Bone marrow (tissue), 2 donors: ENCODE measurements at regions not wholly inside any gene's neighbourhood (a gene's known extent, or its start where the extent isn't known, plus 50 kb on each side); places are given as distances from the start of the nearest gene placed in this dataset.

Experiments
- DNase-seq, 2 donors: peaks; one replicate each; lab custom pipeline; 2025; lab: John Stamatoyannopoulos, UW

DNA sequence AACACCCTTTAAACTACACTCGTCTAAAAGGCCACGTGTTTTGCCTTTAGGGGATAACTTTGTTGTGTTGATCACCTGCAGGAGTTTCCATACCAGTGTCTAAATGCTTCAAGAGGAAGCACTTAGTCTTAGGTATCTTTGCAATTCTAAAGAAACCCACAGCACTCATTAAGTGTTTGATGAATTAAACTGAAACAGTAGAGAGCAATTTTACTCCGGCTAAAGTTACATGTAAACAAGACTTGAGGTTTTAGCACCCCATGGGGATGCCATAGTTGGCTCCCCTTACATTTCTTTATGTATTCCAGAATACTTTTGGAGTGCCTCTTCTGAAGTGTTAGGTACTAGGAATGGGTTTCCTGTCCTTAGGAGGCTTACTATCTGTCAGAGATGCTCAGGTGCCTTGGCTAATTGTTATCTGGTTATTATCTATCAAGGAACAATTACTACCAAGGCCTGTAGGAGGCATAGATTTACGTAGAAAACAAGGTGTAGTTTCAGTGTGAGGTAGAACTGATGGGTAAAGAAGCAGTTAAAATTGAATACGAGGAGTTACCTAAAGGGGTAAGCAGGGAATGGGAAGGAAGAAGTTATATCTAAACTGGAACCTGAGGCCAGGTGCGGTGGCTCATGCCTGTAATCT lies 176.8 kb upstream of the SAMSN1 start:
- no peak for DNase-seq

- DNase-seq: no peak
Observed at GRCh38 chr21:14720237-14720636, 174.1 kb upstream of the SAMSN1 start.

DNA sequence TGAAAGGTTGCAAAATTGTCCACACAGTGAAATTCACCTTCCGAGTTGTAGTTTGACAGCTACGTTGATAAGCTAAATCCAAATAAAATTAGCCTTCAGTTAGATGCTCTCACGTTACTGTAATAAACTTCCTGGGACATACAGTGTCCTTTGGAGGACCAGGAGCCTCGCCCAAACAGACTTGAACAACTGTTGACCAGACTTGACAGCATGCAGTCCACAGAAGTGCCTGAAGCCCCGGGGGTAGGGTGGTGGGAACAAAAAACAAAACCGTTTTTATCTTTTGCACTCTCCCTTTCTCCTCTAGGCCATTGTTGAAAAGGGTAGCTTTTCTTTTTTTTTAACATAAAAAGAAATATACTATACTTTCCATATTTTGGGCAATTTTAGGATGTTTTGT lies 172.8 kb upstream of the SAMSN1 start:
- no peak for DNase-seq

DNA sequence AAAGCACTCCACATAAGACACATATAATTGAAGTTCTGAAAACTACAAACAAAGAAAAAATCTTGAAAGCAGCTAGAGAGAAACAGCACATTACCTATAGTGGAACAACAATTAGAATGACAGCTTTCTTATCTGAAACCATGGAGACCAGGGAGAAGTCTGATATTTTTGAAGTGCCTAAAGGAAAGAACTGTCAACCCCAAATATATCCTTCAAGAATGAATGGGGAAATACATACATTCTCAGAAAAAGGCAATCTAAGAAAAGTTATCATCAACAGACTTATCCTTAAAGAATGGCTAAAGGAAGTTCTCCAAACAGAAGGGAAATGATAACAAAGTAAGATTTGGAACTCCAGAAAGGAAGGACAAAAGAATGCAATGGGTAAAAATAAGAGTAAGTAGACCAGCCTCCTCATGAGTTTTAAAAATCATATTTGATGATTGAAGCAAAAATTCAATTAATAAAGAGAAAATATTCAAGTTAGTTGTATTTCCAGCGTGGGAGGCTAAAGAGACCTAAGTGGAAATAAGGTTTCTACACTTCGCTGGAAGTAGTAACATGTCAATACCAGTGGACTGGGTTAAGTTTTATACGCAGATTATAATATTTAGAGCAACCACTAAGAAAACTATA lies 170.8 kb upstream of the SAMSN1 start:
- DNase-seq: no peak

DNA sequence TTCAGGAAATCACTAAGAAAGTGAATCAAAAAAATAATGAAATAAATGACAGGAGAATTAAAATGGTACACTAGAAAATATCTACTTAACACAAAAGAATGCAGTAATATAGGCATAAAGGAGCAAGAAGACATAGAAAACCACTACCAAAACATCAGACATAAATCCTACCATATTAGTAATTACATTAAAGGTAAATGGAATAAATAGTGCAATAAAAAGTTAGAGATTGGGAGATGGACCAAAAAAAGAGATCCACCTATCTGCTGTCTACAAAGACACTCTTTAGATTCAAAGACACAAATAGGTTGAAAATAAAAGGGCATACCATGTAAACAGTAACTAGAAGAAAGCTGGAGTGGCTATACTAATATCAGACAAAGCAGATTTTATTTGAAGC lies 167.0 kb upstream of the SAMSN1 start:
- DNase-seq: no peak

- no peak for DNase-seq
Observed at GRCh38 chr21:14712121-14712715, 166.1 kb upstream of the SAMSN1 start.

- no peak for DNase-seq
Observed at GRCh38 chr21:14711287-14711686, 165.2 kb upstream of the SAMSN1 start.

- DNase-seq: no peak
Observed at GRCh38 chr21:14707511-14708020, 161.5 kb upstream of the SAMSN1 start.

DNA sequence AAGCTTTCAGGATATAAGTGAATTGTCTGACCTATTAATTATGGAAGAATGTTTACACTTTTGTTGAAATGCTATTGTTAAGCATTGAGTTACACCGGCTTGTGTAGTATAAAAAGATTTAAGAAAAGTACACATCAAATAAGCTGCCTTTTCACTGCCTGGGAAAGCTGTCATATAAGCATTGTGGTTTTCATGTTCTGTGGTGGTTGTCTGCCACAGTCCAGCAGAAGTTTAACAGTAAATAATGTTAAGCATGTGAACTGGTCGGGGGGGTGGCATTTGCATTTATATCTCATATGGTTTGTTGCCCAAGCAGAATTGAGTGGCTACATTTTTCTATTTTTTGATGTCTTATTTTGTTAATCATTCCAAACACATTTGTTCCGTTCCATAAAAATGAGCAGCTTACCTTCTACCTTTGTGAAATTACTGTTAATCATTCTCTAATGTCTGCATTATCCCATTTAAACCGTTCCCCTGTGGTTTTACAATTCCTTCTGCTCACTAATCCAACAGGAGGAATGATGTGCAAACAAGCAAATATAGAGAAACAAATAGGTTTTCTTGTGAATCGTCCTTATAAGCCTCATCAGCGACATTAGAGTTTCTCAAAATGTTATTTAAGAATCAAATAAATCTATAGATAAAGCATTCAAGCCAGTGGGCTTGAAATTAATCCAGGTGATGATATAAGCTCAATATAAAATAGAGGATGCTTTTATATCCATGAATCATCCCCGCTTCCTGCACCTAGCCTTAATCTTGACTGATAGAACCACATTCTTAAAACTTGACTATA lies 160.8 kb upstream of the SAMSN1 start:
- DNase-seq: no peak

GRCh38 chr21:14699433-14700407 lies 153.6 kb upstream of the SAMSN1 start:
- no peak for DNase-seq

- DNase-seq: no peak
Observed at GRCh38 chr21:14697769-14698168, 151.7 kb upstream of the SAMSN1 start.

DNA sequence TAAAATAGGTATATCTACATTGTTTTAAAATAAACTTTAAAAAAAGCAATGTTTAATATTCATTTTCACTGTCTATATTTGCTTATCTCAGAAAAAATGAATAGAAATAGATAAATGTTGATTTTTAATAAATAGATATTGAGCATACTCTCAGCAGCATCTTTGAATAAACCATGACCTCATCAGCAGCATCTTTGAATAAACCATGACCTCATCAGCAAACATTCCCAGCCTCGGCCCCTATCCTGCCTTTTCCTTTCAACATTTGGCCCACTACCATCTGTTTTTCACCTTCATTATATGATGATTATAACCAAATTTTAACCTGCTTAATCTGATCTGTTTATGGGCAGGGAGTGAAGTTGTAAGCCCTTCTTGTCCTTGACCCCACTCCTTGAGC lies 148.7 kb upstream of the SAMSN1 start:
- no peak for DNase-seq

GRCh38 chr21:14693997-14694396 lies 147.9 kb upstream of the SAMSN1 start:
- no peak for DNase-seq

- no peak for DNase-seq
Observed at GRCh38 chr21:14691914-14692313, 145.8 kb upstream of the SAMSN1 start.

GRCh38 chr21:14690886-14691285 lies 144.8 kb upstream of the SAMSN1 start:
- DNase-seq: peak in 1 of 2 donors; percentile 59

- no peak for DNase-seq
Observed at GRCh38 chr21:14688936-14689335, 142.8 kb upstream of the SAMSN1 start.

- no peak for DNase-seq
Observed at GRCh38 chr21:14688412-14688811, 142.3 kb upstream of the SAMSN1 start.

GRCh38 chr21:14687268-14687625 lies 141.1 kb upstream of the SAMSN1 start:
- DNase-seq: peak in 1 of 2 donors; percentile 47

DNA sequence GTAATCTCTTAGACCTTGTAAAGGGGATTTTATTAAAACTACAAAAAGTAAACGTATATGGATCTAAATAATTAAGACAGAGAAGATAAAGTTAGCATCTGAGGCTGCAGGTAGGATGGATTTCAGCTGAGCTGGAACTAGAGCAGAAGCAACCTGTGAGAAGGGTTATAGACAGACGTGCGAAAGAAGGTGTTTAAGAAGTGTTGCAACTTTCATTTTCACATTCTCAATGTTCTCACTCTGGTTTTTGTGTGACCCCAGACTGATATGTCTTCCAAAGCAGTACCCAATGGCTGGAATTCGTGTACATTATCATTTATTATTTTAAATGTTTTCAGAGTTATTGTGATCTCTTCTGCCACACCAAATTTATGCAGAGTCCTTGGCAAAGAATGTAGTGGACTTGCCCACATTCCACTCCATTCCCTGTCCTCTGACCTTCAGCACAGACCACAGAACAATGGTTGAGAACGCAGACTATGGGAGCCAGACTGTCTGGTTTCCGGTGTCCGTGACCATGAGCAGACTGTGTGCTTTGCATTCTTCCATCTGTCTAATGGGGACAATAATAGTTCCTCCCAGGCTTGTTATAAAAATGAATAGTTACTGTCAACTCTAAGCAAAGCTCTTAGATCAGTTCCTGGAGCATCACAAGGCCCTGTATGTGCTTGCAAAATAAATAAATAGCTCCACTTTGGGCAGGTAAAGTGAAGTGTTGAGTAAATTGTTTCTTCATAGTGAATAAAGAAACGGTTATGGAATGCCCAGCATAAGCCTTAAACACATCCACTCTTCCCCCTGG lies 140.6 kb upstream of the SAMSN1 start:
- DNase-seq: no peak

DNA sequence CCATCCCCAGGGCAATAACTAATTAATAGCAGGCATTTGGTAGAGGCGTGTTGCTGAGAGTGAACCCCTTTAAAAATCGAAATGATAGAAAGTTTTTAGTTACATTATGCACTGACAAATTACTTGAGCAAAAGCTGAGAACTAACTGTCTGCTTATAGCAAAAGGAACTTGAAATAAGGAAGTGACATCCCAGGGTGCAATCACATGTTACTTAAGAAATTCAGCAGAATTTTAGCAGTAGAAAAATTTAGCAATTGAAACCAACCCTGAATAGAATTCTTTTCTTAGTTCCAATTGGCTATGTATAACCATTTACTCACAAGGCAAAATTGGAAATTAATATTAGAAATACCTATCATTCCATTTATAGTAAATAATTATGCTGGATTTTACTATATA lies 139.5 kb upstream of the SAMSN1 start:
- DNase-seq: peak in 1 of 2 donors; percentile 25

- DNase-seq: no peak
Observed at GRCh38 chr21:14684071-14684470, 138.0 kb upstream of the SAMSN1 start.
